ENCODE measurements at regions not wholly inside any gene's neighbourhood (a gene's known extent, or its start where the extent isn't known, plus 50 kb on each side); places are given as distances from the start of the nearest gene placed in this dataset.

DNA sequence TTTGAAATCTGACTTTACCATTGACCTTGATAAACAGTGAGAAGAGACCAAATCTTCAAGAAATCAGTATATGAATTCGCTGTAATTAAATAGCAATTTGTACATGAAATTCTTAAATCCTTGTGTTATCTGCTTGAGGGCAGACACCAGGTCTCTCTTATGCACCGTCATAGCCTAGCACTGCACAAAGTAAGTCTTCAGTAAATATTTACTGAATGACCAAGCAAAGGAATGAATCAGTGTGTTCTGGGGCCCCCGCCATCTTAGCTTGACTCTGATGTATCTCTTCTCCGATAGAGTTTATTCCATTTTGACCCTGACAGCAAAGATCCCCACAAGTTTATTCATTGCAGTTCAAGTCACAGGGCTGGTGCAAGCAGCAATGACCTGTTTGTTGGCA lies 328.0 kb downstream of the TMEM114 start:
- CTCF ChIA-PET (ENCODE audit: unreplicated experiment), result no interaction called here
- Histone ChIP-seq H3K9me3 (ENCODE audit: low read length) (no peaks in the 10 kb centered on the region), H3K36me3 (ENCODE audit: insufficient read depth, low read length) (no peaks in the 10 kb centered on the region), H3K27ac (ENCODE audit: low read depth, low read length, poor library complexity, severe bottlenecking) (no peak overlapping the region), H2AFZ (ENCODE audit: low read length) (no peak overlapping the region), H4K20me1 (ENCODE audit: insufficient read depth, low read length) (no peaks in the 10 kb centered on the region), H3K4me2 (ENCODE audit: low read length) (no peak overlapping the region), H3K9me2 (ENCODE audit: insufficient read depth, low read length) (no peaks in the 10 kb centered on the region), H3K79me2 (ENCODE audit: insufficient read depth, low read depth, low read length) (no peaks in the 10 kb centered on the region), H3K4me1 (ENCODE audit: insufficient read depth, low read length, poor library complexity, severe bottlenecking) (no peaks in the 10 kb centered on the region), H3K4me3 (ENCODE audit: low read depth, low read length, poor library complexity, severe bottlenecking) (no peak overlapping the region)
- POLR2A ChIA-PET, result no interaction called here
- intact Hi-C loops (cut with micrococcal nuclease; ENCODE audit: unreplicated experiment), result no loop called here
- no TSS peak for BruUV-seq (replicated peaks)
- TF ChIP-seq, protein P1, sequence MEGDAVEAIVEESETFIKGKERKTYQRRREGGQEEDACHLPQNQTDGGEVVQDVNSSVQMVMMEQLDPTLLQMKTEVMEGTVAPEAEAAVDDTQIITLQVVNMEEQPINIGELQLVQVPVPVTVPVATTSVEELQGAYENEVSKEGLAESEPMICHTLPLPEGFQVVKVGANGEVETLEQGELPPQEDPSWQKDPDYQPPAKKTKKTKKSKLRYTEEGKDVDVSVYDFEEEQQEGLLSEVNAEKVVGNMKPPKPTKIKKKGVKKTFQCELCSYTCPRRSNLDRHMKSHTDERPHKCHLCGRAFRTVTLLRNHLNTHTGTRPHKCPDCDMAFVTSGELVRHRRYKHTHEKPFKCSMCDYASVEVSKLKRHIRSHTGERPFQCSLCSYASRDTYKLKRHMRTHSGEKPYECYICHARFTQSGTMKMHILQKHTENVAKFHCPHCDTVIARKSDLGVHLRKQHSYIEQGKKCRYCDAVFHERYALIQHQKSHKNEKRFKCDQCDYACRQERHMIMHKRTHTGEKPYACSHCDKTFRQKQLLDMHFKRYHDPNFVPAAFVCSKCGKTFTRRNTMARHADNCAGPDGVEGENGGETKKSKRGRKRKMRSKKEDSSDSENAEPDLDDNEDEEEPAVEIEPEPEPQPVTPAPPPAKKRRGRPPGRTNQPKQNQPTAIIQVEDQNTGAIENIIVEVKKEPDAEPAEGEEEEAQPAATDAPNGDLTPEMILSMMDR (conservative IDR thresholded peaks at IDR 0.05; ENCODE audit: low read length), result no peak
- TF ChIP-seq EZH2phosphoT487 (IDR thresholded peaks at IDR 0.05; ENCODE audit: borderline replicate concordance, low read depth, low read length), result no peak
- no peak for DNase-seq (ENCODE audit: low spot score)

DNA sequence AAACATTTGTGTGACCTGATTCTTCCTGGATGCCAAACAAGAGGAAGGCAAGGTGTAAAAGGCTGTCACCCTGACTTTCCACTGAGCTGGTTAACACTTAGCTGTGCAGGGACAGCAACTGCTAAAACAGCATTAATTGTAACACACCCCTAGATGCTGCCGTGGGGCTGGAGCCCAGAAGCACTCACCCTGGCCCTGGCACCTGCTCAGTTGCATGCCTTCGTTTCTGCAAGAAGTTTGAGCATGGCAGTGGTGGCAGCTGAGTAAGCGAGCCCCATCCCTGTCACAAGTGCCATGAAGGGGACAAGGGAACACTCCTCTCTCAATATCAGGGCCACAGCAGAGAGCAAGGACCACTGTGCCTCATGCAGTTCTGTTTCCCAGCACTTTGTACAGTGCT lies 330.2 kb downstream of the TMEM114 start:
- POLR2A ChIA-PET, result no interaction called here
- no peaks in the 10 kb centered on the region for H3K36me3 ChIP-seq (ENCODE audit: insufficient read depth, low read length)
- H2AFZ ChIP-seq (ENCODE audit: low read length), result no peak overlapping the region
- no peaks in the 10 kb centered on the region for H3K4me1 ChIP-seq (ENCODE audit: insufficient read depth, low read length, poor library complexity, severe bottlenecking)
- H3K4me2 ChIP-seq (ENCODE audit: low read length), result no peak overlapping the region
- H3K27ac ChIP-seq (ENCODE audit: low read depth, low read length, poor library complexity, severe bottlenecking), result no peak overlapping the region
- intact Hi-C loops (cut with micrococcal nuclease; ENCODE audit: unreplicated experiment), result no loop called here
- H4K20me1 ChIP-seq (ENCODE audit: insufficient read depth, low read length), result no peaks in the 10 kb centered on the region
- no peak overlapping the region for H3K4me3 ChIP-seq (ENCODE audit: low read depth, low read length, poor library complexity, severe bottlenecking)
- DNase-seq (ENCODE audit: low spot score), result no peak
- CTCF ChIA-PET (ENCODE audit: unreplicated experiment), result no interaction called here
- TF ChIP-seq EZH2phosphoT487 (IDR thresholded peaks at IDR 0.05; ENCODE audit: borderline replicate concordance, low read depth, low read length), result no peak
- TF ChIP-seq, protein P1 (conservative IDR thresholded peaks at IDR 0.05; ENCODE audit: low read length), result no peak
- no peaks in the 10 kb centered on the region for H3K79me2 ChIP-seq (ENCODE audit: insufficient read depth, low read depth, low read length)
- BruUV-seq (replicated peaks), result no TSS peak
- H3K9me2 ChIP-seq (ENCODE audit: insufficient read depth, low read length), result no peaks in the 10 kb centered on the region
- H3K9me3 ChIP-seq (ENCODE audit: low read length), result no peaks in the 10 kb centered on the region

DNA sequence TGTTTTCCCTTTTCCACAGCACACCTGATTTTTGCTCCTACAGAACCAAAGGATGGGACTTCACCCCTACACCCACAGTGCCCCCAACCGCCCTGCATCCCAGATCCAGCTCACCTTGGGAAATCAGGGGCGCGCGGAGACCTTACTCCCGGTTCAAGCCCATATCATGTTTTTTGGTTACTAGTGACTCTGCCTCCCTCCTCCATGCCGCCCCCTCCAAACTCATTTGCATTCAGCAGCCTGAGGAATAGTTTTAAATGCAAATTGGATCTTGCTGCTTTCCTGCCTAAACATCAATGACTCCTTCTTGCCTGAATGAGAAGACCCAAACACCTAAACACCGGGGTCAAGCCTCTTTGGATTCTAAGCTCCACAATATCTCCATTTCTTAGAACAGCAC lies 331.8 kb downstream of the TMEM114 start:
- H3K4me2 ChIP-seq (ENCODE audit: low read length), result no peak overlapping the region
- no peaks in the 10 kb centered on the region for H3K79me2 ChIP-seq (ENCODE audit: insufficient read depth, low read depth, low read length)
- H3K9me3 ChIP-seq (ENCODE audit: low read length), result no peaks in the 10 kb centered on the region
- H3K9me2 ChIP-seq (ENCODE audit: insufficient read depth, low read length), result no peaks in the 10 kb centered on the region
- ChIA-PET CTCF (ENCODE audit: unreplicated experiment) (no interaction called here), POLR2A (no interaction called here)
- intact Hi-C loops (cut with micrococcal nuclease; ENCODE audit: unreplicated experiment), result no loop called here
- no peak overlapping the region for H3K27ac ChIP-seq (ENCODE audit: low read depth, low read length, poor library complexity, severe bottlenecking)
- no peaks in the 10 kb centered on the region for H3K36me3 ChIP-seq (ENCODE audit: insufficient read depth, low read length)
- BruUV-seq (replicated peaks), result no TSS peak
- H4K20me1 ChIP-seq (ENCODE audit: insufficient read depth, low read length), result no peaks in the 10 kb centered on the region
- no peak for TF ChIP-seq EZH2phosphoT487 (IDR thresholded peaks at IDR 0.05; ENCODE audit: borderline replicate concordance, low read depth, low read length)
- TF ChIP-seq, protein P1 (conservative IDR thresholded peaks at IDR 0.05; ENCODE audit: low read length), result no peak
- DNase-seq (ENCODE audit: low spot score), result no peak
- H2AFZ ChIP-seq (ENCODE audit: low read length), result no peak overlapping the region
- no peak overlapping the region for H3K4me3 ChIP-seq (ENCODE audit: low read depth, low read length, poor library complexity, severe bottlenecking)
- H3K4me1 ChIP-seq (ENCODE audit: insufficient read depth, low read length, poor library complexity, severe bottlenecking), result no peaks in the 10 kb centered on the region

Measured in OCI-LY7 (cell line).